Activated T-cell treated with anti-CD3 and anti-CD28 coated beads, Interleukin-2, amount 50 U/mL, for 72 hours (primary cell): ENCODE measurements at regions not wholly inside any gene's neighbourhood (a gene's known extent, or its start where the extent isn't known, plus 50 kb on each side); places are given as distances from the start of the nearest gene placed in this dataset.

Experiments used
- ATAC-seq, 2 donors: fragments of 150-1000 bp; cut with Tn5 transposase; replicated peaks in 1 of 2; 2 replicates each; pipeline ENCODE4 v1.10.0; 2021; ENCODE audit warnings: moderate library complexity in 2 of 2, mild to moderate bottlenecking in 1 of 2
- DNase-seq, 2 donors: peaks; one replicate each; pipeline ENCODE4 v3.0.0; 2021 to 2022; ENCODE audit warnings: mixed read lengths in 1 of 2
- H3K27ac Mint-ChIP-seq: one replicate; pipeline ENCODE4 v1.8.0; 2022; ENCODE audit warnings: mild to moderate bottlenecking, moderate library complexity, mixed read lengths
- H3K27me3 Mint-ChIP-seq: one replicate; pipeline ENCODE4 v1.8.0; 2022; ENCODE audit warnings: low read depth, mixed read lengths
- H3K36me3 Mint-ChIP-seq, 2 donors: one replicate each; pipeline ENCODE4 v1.8.0; 2022; ENCODE audit warnings: mixed read lengths in 2 of 2, mild to moderate bottlenecking in 1 of 2; ENCODE audit not compliant: insufficient read depth in 2 of 2
- H3K4me1 Mint-ChIP-seq: one replicate; pipeline ENCODE4 v1.8.0; 2022; ENCODE audit warnings: low read depth, mixed read lengths
- H3K4me3 Mint-ChIP-seq, 2 donors: one replicate each; pipeline ENCODE4 v1.8.0; 2022; ENCODE audit warnings: mild to moderate bottlenecking in 2 of 2, mixed read lengths in 2 of 2, moderate library complexity in 2 of 2
- H3K9me3 Mint-ChIP-seq, 2 donors: one replicate each; pipeline ENCODE4 v1.8.0; 2022; ENCODE audit warnings: mixed read lengths in 2 of 2

DNA sequence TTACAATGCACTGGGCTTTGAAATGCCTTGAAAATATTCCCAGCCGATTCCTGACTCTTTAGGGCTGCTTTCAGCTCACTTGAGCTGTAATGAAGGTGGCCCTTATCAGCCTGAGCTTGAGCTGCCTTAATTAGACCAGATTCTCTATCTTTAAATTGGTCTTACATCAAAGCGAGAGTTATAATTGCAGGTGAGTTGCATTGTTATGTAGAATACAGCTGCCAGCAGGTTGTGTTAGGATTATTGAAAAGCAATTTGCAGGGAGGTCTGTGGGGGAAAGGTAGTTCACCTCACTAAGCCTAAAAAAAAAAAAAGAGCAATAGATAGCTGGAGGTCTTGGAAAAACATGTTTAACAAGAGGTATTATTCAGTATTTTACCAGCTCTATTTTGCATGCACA is 142.2 kb upstream of the HABP2 start:
- DNase-seq (no peak), ATAC-seq (no peak)
- Mint-ChIP-seq H3K4me1 (no peaks in the 10 kb centered on the region), H3K9me3 (no peaks in the 10 kb centered on the region), H3K27me3 (peaks cover 28% of the 10 kb centered on the region), H3K27ac (no peak overlapping the region), H3K4me3 (no peak overlapping the region), H3K36me3 (no peaks in the 10 kb centered on the region)

DNA sequence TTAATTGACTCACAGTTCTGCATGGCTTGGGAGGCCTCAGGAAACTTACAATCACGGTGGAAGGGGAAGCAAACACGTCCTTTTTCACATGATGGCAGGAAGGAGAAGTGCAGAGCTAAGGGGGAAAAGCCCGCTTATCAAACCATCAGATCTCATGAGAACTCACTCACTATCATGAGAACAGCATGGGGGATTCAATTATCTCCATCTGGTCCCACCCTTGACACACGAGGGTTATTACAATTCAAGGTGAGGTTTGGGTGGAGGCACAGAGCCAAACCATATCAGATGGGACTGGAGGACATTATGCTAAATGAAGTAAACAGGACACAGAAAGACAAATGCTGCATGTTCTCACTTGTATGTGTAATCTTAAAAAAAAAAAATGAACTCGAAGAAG is 141.4 kb upstream of the HABP2 start:
- Mint-ChIP-seq H3K9me3 (no peaks in the 10 kb centered on the region), H3K4me1 (no peaks in the 10 kb centered on the region), H3K36me3 (no peaks in the 10 kb centered on the region), H3K4me3 (no peak overlapping the region), H3K27ac (no peak overlapping the region), H3K27me3 (peaks cover 28% of the 10 kb centered on the region)
- DNase-seq: no peak
- no peak for ATAC-seq

DNA sequence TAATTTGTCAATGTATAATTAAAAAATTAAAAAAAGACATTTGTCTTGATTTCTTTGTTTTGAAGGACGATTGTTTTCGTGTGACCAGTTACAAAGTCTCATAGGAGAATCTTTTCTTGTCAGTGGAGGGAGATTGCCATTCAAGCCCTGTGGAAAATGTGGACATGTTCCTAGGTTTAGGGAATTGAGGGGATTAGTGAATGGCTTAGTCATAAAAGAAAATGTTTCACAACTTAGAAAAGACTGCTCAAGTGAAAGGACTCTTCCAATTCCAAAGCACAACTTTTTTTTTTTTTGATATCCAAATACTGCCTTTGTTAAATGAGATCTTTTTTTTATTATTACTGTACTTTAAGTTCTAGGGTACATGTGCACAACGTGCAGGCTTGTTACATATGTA is 140.7 kb upstream of the HABP2 start:
- Mint-ChIP-seq H3K4me3 (no peak overlapping the region), H3K27me3 (peaks cover 32% of the 10 kb centered on the region), H3K9me3 (no peaks in the 10 kb centered on the region), H3K4me1 (no peaks in the 10 kb centered on the region), H3K27ac (no peak overlapping the region), H3K36me3 (no peaks in the 10 kb centered on the region)
- DNase-seq: no peak
- ATAC-seq: no peak

DNA sequence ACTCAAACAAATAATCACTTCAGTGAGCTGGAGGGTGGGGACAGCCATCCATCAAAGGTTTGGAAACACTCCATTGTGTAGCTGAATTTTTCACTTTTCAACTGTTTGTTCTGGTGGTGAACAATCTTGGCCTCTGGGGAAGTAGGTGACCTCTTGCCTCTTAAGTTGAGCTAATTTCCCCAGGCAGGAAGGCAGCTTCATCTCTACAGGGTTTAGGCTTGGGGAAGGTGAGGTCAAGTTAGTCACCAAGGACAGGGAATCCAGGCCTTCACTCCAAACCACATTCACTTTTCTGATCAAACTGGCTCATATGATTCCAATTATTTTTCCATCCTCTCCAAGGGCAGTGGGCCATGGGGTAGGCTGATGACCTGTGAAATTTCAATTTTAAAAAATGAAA is 138.3 kb upstream of the HABP2 start:
- DNase-seq (no peak), ATAC-seq (no peak)
- Mint-ChIP-seq H3K4me3 (no peak overlapping the region), H3K9me3 (peaks cover 0 to 2% of the 10 kb centered on the region in 2 donors), H3K4me1 (no peaks in the 10 kb centered on the region), H3K27ac (no peak overlapping the region), H3K27me3 (peaks cover 42% of the 10 kb centered on the region), H3K36me3 (no peaks in the 10 kb centered on the region)

GRCh38 chr10:113415246-113415645 is 137.6 kb upstream of the HABP2 start:
- peaks cover 2% of the 10 kb centered on the region in 2 donors for H3K9me3 Mint-ChIP-seq
- peaks cover 42% of the 10 kb centered on the region for H3K27me3 Mint-ChIP-seq
- no peak for DNase-seq
- H3K4me1 Mint-ChIP-seq: no peaks in the 10 kb centered on the region
- no peak overlapping the region for H3K4me3 Mint-ChIP-seq
- H3K27ac Mint-ChIP-seq: no peak overlapping the region
- peaks cover 0 to under 1% of the 10 kb centered on the region in 2 donors for H3K36me3 Mint-ChIP-seq
- ATAC-seq: no peak

DNA sequence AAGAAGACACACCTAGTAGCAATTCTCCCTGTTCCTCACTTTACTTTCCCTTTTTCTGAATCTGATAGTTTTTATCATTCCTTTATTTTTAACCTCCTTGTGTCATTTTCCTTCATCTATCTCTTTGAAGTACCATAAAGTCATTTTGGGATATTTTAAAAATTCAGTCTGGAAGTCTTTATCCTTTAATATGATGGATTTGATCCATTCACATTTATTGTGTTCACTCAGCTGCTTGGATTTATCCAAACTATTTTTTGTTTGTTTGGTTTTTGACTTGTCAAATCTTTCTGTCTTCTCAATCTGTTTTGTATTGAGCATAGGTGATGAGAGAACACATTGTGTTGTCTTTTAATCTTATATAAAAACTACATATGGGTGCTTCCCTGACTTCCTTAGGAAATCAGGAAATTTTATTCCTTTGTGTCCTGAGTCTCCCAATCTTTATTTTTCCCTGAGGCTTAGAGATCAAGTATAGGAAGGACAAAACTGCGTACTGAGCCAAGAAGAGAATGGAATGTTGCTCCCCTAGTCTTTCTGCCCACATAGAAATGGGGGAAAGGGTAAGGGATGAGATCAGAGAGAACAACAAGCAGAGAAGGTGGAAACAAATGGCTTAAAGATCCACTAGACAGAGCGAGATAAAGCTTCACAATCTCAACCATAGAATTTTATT is 132.7 kb upstream of the HABP2 start:
- H3K27ac Mint-ChIP-seq: no peak overlapping the region
- no peak for DNase-seq

DNA sequence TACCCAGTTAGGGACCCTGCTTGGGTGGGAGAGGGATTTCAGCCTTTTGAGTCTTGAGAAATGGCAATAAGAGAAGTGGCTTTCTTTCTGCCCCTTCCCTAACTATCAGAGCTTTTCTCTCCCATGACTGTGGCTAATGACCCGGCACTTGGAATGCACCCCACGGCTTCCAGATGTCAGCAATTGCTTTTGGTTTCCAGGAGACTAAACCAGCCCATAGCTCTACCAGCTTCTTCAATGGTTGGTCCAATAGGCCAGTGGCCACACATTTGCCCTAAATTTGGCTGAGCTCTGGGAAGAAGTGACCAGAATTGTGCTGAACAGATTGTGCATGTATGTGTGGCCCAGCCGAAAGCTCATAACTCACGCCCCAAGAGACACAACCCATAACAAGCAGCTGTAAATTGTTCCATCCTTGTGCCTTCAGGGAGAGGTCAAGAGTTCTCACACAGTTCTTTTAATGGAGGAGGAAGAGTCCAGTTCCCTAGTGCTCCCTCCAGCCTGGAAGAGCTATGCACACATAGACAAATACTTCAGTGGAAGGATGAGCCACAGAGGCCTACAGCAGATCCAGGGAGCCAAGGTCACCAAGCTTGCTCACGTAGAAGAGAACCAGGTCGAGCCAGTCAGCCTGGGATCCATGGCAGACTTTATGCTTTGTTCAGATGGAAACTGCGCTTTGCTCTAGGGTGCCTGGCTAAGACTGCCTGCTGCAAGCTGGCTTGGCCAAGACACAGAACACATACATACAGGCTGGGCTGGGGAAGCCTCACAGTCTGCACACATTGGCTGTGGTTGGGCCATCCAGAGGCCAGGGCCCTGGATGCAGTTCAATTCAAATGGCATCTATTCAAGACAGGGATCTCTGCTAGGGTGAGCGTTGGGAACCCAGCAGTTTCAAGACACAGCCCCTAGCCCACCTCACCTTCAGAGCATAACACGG is 131.8 kb upstream of the HABP2 start:
- no peaks in the 10 kb centered on the region for H3K4me1 Mint-ChIP-seq
- no peak for ATAC-seq

More for the DNA sequence above, 132.7 kb upstream of the HABP2 start:
- H3K36me3 Mint-ChIP-seq: peaks cover 0 to 2% of the 10 kb centered on the region in 2 donors
- no peak for ATAC-seq
- H3K9me3 Mint-ChIP-seq: peaks cover 5% of the 10 kb centered on the region in 2 donors
- no peak overlapping the region for H3K4me3 Mint-ChIP-seq
- peaks cover 34% of the 10 kb centered on the region for H3K27me3 Mint-ChIP-seq
- no peaks in the 10 kb centered on the region for H3K4me1 Mint-ChIP-seq

GRCh38 chr10:113422371-113422770 is 130.5 kb upstream of the HABP2 start:
- no peak for DNase-seq
- no peak overlapping the region for H3K4me3 Mint-ChIP-seq
- H3K27ac Mint-ChIP-seq: no peak overlapping the region
- ATAC-seq: no peak
- H3K9me3 Mint-ChIP-seq: peaks cover 5% of the 10 kb centered on the region in 2 donors
- no peaks in the 10 kb centered on the region for H3K4me1 Mint-ChIP-seq
- H3K36me3 Mint-ChIP-seq: peaks cover 0 to 2% of the 10 kb centered on the region in 2 donors
- peaks cover 21% of the 10 kb centered on the region for H3K27me3 Mint-ChIP-seq

More for the DNA sequence above, 131.8 kb upstream of the HABP2 start:
- no peak for DNase-seq
- Mint-ChIP-seq H3K36me3 (peaks cover 0 to 2% of the 10 kb centered on the region in 2 donors), H3K27me3 (peaks cover 27% of the 10 kb centered on the region), H3K9me3 (peaks cover 5% of the 10 kb centered on the region in 2 donors), H3K4me3 (no peak overlapping the region), H3K27ac (no peak overlapping the region)

DNA sequence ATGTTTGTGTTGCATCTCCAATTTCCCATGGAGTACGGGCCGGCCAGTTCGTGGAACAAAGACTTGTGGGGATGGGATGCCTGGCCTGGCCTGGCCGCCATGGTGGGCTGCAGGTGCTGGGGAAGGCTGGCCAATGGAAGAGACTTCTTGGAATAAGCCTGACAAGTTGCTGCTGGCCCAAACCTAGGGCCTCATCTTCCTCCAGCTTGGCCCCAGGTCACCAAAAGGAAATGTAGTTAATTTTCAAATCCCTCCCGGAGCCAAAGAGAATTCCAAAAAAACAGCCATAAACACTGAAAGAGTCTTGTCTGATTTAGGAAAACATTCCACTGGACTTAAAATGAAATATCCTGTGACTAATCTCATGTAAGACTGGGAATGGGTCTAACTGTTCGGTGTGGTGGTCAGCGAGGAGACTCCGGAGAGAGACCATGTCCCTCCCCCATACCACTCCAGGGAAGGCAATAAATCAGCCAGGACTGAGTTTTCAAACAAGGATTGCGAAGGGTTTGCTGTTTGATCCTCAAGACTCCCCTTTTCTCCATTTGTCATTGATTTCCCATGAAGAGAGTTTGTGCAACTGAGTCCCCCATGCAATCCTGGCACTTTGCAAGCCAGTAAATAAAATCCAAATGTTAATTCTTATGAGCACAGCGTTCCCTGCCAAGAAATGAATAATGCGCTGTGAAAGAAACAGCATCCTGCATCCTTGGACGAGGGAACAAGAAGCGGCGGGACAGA is 128.7 kb upstream of the HABP2 start:
- peaks cover 0 to 2% of the 10 kb centered on the region in 2 donors for H3K36me3 Mint-ChIP-seq
- no peak overlapping the region for H3K27ac Mint-ChIP-seq
- ATAC-seq (no peak), DNase-seq (no peak)
- no peak overlapping the region for H3K4me3 Mint-ChIP-seq
- peaks cover 16% of the 10 kb centered on the region for H3K27me3 Mint-ChIP-seq
- peaks cover 3 to 5% of the 10 kb centered on the region in 2 donors for H3K9me3 Mint-ChIP-seq
- no peaks in the 10 kb centered on the region for H3K4me1 Mint-ChIP-seq

DNA sequence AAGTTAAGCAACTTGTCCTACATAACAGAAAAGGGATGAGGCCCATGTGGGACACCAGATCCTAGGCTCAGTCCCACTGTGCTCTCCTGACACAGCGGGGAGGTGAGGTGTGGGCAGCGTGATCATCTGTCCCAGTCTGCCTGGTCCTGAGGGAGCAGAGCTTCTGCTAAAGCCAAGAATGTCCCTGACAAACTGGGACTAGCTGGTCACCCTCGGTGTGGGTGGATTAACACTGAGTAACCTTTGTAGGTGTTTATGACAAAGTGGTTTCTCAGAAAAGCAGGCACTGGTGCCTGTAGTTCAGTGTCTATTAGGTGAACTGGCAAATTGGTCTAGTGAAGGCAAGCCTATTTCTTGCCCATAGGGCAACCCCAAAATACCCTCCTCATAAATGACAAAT is 127.8 kb upstream of the HABP2 start:
- Mint-ChIP-seq H3K4me3 (no peak overlapping the region), H3K27ac (no peak overlapping the region), H3K9me3 (peaks cover 3 to 5% of the 10 kb centered on the region in 2 donors), H3K27me3 (peaks cover 16% of the 10 kb centered on the region), H3K4me1 (no peaks in the 10 kb centered on the region), H3K36me3 (peaks cover 0 to 2% of the 10 kb centered on the region in 2 donors)
- no peak for DNase-seq
- no peak for ATAC-seq

- H3K27ac Mint-ChIP-seq: no peak overlapping the region
- H3K36me3 Mint-ChIP-seq: no peaks in the 10 kb centered on the region
- H3K9me3 Mint-ChIP-seq: peaks cover 2 to 3% of the 10 kb centered on the region in 2 donors
- H3K4me1 Mint-ChIP-seq: no peaks in the 10 kb centered on the region
- H3K4me3 Mint-ChIP-seq: no peak overlapping the region
- ATAC-seq (no peak), DNase-seq (no peak)
- H3K27me3 Mint-ChIP-seq: peaks cover 16% of the 10 kb centered on the region
Measured at GRCh38 chr10:113425541-113425951, 127.3 kb upstream of the HABP2 start.

GRCh38 chr10:113426181-113426877 is 126.5 kb upstream of the HABP2 start:
- no peak overlapping the region for H3K4me3 Mint-ChIP-seq
- ATAC-seq: no peak
- peaks cover 2 to 3% of the 10 kb centered on the region in 2 donors for H3K9me3 Mint-ChIP-seq
- H3K27me3 Mint-ChIP-seq: peaks cover 16% of the 10 kb centered on the region
- H3K27ac Mint-ChIP-seq: no peak overlapping the region
- no peak for DNase-seq
- no peaks in the 10 kb centered on the region for H3K4me1 Mint-ChIP-seq
- H3K36me3 Mint-ChIP-seq: no peaks in the 10 kb centered on the region
